PC-3 (cell line): ENCODE measurements at regions not wholly inside any gene's neighbourhood (a gene's known extent, or its start where the extent isn't known, plus 50 kb on each side); places are given as distances from the start of the nearest gene placed in this dataset.

Experiments
- ATAC-seq: fragments of 200-7000 bp; cut with Tn5 transposase; 2 replicates; pipeline ENCODE4 v1.9.1; 2020; ENCODE audit warnings: mild to moderate bottlenecking, moderate library complexity
- BruUV-seq: library from RNA; stranded (reverse); fragments of 400-500 nt; replicated peaks from 2 replicates; lab custom pipeline; 2021; lab: Mats Ljungman, UMichigan
- CTCF ChIA-PET: fragments of 300-600 bp; sonication (Branson Sonifier 250); formaldehyde crosslinking; loops from one replicate; lab custom pipeline; 2022; ENCODE audit warnings: antibody characterized with exemption; lab: Charles Lee
- POLR2A ChIA-PET: fragments of 300-600 bp; sonication (Branson Sonifier 250); formaldehyde crosslinking; loops from one replicate; lab custom pipeline; 2022; ENCODE audit warnings: antibody characterized with exemption; ENCODE audit not compliant: unreplicated experiment; lab: Charles Lee
- DNase-seq: peaks from one replicate; pipeline ENCODE4 v3.0.0-alpha.2; 2015
- H2AFZ ChIP-seq: fragments of 300-600 bp; sonication (generic); 2 replicates; pipeline ENCODE4 v1.6.0; 2016; ENCODE audit warnings: antibody characterized with exemption, low read length
- H3F3A ChIP-seq: fragments of 300-600 bp; sonication (generic); one replicate; pipeline ENCODE4 v1.6.0; 2017; ENCODE audit warnings: antibody characterized with exemption, low read length, control low read depth, mild to moderate bottlenecking; ENCODE audit not compliant: unreplicated experiment
- H3K27ac ChIP-seq: fragments of 300-600 bp; sonication (generic); 2 replicates; pipeline ENCODE4 v1.5.1; 2016; ENCODE audit warnings: mild to moderate bottlenecking, low read length
- H3K27me3 ChIP-seq: fragments of 300-600 bp; sonication (generic); 2 replicates; pipeline ENCODE4 v1.6.1; 2016; ENCODE audit warnings: low read length, mixed read lengths
- H3K36me3 ChIP-seq: fragments of 300-600 bp; sonication (generic); 2 replicates; pipeline ENCODE4 v1.6.1; 2016; ENCODE audit warnings: low read depth, mixed run types, low read length, mixed read lengths
- H3K4me1 ChIP-seq: fragments of 300-600 bp; sonication (generic); 2 replicates; pipeline ENCODE4 v1.5.1; 2016; ENCODE audit warnings: low read length; ENCODE audit not compliant: insufficient read depth
- H3K4me2 ChIP-seq: fragments of 300-600 bp; sonication (generic); 2 replicates; pipeline ENCODE4 v1.6.0; 2016; ENCODE audit warnings: low read length
- H3K4me3 ChIP-seq: fragments of 300-600 bp; sonication (generic); 2 replicates; pipeline ENCODE4 v1.5.1; 2016; ENCODE audit warnings: mild to moderate bottlenecking, low read length, mixed read lengths
- H3K79me2 ChIP-seq: fragments of 300-600 bp; sonication (generic); 2 replicates; pipeline ENCODE4 v1.6.1; 2017; ENCODE audit warnings: low read length, mixed read lengths
- H3K9ac ChIP-seq: fragments of 300-600 bp; sonication (generic); 2 replicates; pipeline ENCODE4 v1.6.0; 2016; ENCODE audit warnings: mild to moderate bottlenecking, low read length
- H3K9me2 ChIP-seq: fragments of 300-600 bp; sonication (generic); replicated peaks from 2 replicates; pipeline ENCODE4 v1.6.1; 2016; ENCODE audit warnings: mixed run types, low read length, mixed read lengths
- H3K9me3 ChIP-seq: fragments of 300-600 bp; sonication (generic); 2 replicates; pipeline ENCODE4 v1.6.1; 2016; ENCODE audit warnings: low read length, mixed read lengths
- H4K20me1 ChIP-seq: fragments of 300-600 bp; sonication (generic); 2 replicates; pipeline ENCODE4 v1.6.1; 2016; ENCODE audit warnings: low read length, mixed read lengths
- EZH2 ChIP-seq: fragments of 300-600 bp; sonication (generic); IDR thresholded peaks from one replicate; pipeline ENCODE4 v1.6.1; 2017; ENCODE audit warnings: antibody characterized with exemption, mild to moderate bottlenecking, low read length; ENCODE audit not compliant: unreplicated experiment
- EZH2phosphoT487 ChIP-seq: fragments of 300-600 bp; sonication (generic); IDR thresholded peaks from 2 replicates; pipeline ENCODE4 v1.6.1; 2018; ENCODE audit warnings: mild to moderate bottlenecking, antibody characterized with exemption, low read length, borderline replicate concordance
- intact Hi-C: fragments of 100-400 bp; cut with micrococcal nuclease; formaldehyde crosslinking; loops from 2 replicates; pipeline ENCODE4 v1.9.0; 2023
- TF ChIP-seq, protein P1 (sequence below): fragments of 300-600 bp; sonication (generic); conservative IDR thresholded peaks from 2 replicates; pipeline ENCODE4 v1.5.1; 2017; ENCODE audit warnings: antibody characterized with exemption, low read depth, mild to moderate bottlenecking, low read length

DNA sequence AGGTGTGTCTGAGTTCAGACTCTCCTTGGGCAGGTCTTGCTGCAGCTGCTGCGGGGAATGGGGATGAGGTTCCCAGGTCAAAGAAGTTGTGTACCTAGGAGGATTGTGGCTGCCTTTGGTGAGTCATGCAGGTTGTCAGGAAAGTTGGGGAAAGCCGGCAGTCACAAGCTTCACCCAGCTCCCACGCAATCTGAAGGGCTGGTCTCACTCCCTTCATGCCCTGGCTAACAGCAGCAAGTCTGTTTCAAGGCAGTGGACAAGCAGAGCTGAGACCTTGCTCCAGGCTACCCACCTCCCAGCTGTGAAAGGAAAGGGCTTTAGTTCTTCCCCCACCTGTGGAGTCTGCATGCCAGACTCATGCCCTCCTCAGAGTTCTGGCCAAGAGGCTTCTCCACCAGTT lies 287.2 kb downstream of the DTHD1 start:
- intact Hi-C loops = no loop called here
- no peaks in the 10 kb centered on the region for H4K20me1 ChIP-seq
- H3K4me1 ChIP-seq = no peaks in the 10 kb centered on the region
- H3K4me3 ChIP-seq = no peak overlapping the region
- no peaks in the 10 kb centered on the region for H3K9me3 ChIP-seq
- no peaks in the 10 kb centered on the region for H3K27me3 ChIP-seq
- H3K4me2 ChIP-seq = no peak overlapping the region
- no peaks in the 10 kb centered on the region for H3K9me2 ChIP-seq
- no peak overlapping the region for H3K9ac ChIP-seq
- no TSS peak for BruUV-seq
- H3K79me2 ChIP-seq = no peaks in the 10 kb centered on the region
- ChIA-PET CTCF (interaction anchor here (0.6 kb wide), 1 partner anchor 398 kb away, joined by 3 read pairs; no protein-coding TSS in a partner anchor), POLR2A (no interaction called here)
- no peak for ATAC-seq
- TF ChIP-seq, protein P1, sequence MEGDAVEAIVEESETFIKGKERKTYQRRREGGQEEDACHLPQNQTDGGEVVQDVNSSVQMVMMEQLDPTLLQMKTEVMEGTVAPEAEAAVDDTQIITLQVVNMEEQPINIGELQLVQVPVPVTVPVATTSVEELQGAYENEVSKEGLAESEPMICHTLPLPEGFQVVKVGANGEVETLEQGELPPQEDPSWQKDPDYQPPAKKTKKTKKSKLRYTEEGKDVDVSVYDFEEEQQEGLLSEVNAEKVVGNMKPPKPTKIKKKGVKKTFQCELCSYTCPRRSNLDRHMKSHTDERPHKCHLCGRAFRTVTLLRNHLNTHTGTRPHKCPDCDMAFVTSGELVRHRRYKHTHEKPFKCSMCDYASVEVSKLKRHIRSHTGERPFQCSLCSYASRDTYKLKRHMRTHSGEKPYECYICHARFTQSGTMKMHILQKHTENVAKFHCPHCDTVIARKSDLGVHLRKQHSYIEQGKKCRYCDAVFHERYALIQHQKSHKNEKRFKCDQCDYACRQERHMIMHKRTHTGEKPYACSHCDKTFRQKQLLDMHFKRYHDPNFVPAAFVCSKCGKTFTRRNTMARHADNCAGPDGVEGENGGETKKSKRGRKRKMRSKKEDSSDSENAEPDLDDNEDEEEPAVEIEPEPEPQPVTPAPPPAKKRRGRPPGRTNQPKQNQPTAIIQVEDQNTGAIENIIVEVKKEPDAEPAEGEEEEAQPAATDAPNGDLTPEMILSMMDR = no peak
- TF ChIP-seq EZH2 = no peak
- no peak for TF ChIP-seq EZH2phosphoT487
- H2AFZ ChIP-seq = no peak overlapping the region
- no peaks in the 10 kb centered on the region for H3K36me3 ChIP-seq
- H3F3A ChIP-seq = no peaks in the 10 kb centered on the region
- DNase-seq = no peak
- no peak overlapping the region for H3K27ac ChIP-seq

DNA sequence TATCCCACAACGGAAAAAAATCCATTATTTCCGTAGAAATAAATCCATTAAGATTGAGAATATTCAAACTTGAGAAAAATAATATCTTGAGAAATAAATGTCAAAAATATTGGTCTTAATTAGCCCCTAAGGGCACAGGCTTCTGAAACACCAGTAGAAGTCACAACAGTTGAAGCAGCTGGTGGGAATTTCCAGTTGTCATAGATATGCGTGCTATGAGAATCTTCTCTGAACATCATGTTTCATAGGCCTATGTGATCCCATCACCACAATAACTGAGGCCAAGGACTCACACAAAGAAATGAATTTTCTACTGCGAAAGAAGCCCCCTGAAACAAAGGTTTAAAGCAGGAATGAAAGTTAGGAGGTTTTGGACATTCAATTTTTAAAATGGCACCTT lies 292.0 kb downstream of the DTHD1 start:
- Histone ChIP-seq H3K36me3 (no peaks in the 10 kb centered on the region), H4K20me1 (no peaks in the 10 kb centered on the region), H3K4me3 (no peak overlapping the region), H3K9me2 (no peaks in the 10 kb centered on the region), H3K27ac (no peak overlapping the region), H3F3A (no peaks in the 10 kb centered on the region), H3K9ac (no peak overlapping the region), H3K9me3 (no peaks in the 10 kb centered on the region), H3K4me2 (no peak overlapping the region), H2AFZ (no peak overlapping the region), H3K27me3 (no peaks in the 10 kb centered on the region), H3K79me2 (no peaks in the 10 kb centered on the region), H3K4me1 (no peaks in the 10 kb centered on the region)
- intact Hi-C loops = no loop called here
- TF ChIP-seq EZH2phosphoT487 = no peak
- TF ChIP-seq, protein P1 = no peak
- no peak for TF ChIP-seq EZH2
- no peak for ATAC-seq
- no TSS peak for BruUV-seq
- ChIA-PET POLR2A (no interaction called here), CTCF (no interaction called here)
- DNase-seq = no peak

DNA sequence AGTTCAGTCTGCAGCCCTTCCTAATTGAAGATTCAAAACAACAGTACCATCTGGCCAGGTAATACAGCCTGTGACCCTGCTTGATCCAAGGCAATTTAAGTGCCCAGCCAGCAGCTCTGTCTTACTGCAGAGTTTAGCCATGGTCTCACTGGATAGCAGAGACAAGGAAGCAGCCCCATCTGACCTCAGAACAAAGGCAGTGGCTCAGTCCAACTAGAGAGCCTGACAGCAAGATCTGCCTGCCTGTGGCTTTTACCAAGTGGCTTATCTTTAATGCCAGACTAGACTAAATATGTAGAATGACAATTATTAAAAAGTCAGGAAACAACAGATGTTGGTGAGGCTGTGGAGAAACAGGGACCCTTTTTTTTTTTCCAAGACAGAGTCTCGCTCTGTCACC lies 293.4 kb downstream of the DTHD1 start:
- no peak for ATAC-seq
- POLR2A ChIA-PET = no interaction called here
- no peak for DNase-seq
- Histone ChIP-seq H3K79me2 (no peaks in the 10 kb centered on the region), H3K27me3 (no peaks in the 10 kb centered on the region), H3K4me2 (no peak overlapping the region), H3K9ac (no peak overlapping the region), H3K9me3 (no peaks in the 10 kb centered on the region), H2AFZ (no peak overlapping the region), H3K27ac (no peak overlapping the region), H3K9me2 (no peaks in the 10 kb centered on the region), H4K20me1 (no peaks in the 10 kb centered on the region), H3K4me1 (no peaks in the 10 kb centered on the region), H3F3A (no peaks in the 10 kb centered on the region), H3K4me3 (no peak overlapping the region), H3K36me3 (no peaks in the 10 kb centered on the region)
- intact Hi-C loops = no loop called here
- no TSS peak for BruUV-seq
- CTCF ChIA-PET = no interaction called here
- TF ChIP-seq EZH2 (no peak), EZH2phosphoT487 (no peak)
- TF ChIP-seq, protein P1 = no peak
